HL-60 (cell line): ENCODE measurements at regions not wholly inside any gene's neighbourhood (a gene's known extent, or its start where the extent isn't known, plus 50 kb on each side); places are given as distances from the start of the nearest gene placed in this dataset.

ENCODE experiments used
- DNase-seq, 2 experiments: peaks; one replicate each; pipeline ENCODE4 v3.0.0-alpha.2; 2010 to 2020; ENCODE audit warnings: low read depth in 1 of 2, low spot score in 1 of 2
- H3K27ac ChIP-seq: fragments of 250-450 bp; sonication (Bioruptor Pico); replicated peaks from 2 replicates; pipeline ENCODE4 v1.5.1; 2020; ENCODE audit warnings: mild to moderate bottlenecking, moderate library complexity
- H3K27me3 ChIP-seq: fragments of 250-450 bp; sonication (Bioruptor Pico); 2 replicates; pipeline ENCODE4 v1.5.1; 2021; ENCODE audit warnings: mild to moderate bottlenecking, moderate library complexity; ENCODE audit not compliant: insufficient read depth, poor library complexity, severe bottlenecking
- H3K4me3 ChIP-seq: replicated peaks from 2 replicates; pipeline ENCODE4 v1.5.1; 2011; ENCODE audit warnings: mild to moderate bottlenecking, control low read depth, low read length; ENCODE audit not compliant: insufficient read depth
- GABPA ChIP-seq: IDR thresholded peaks from 2 replicates; pipeline ENCODE4 v1.6.1; 2012; ENCODE audit warnings: low read depth
- POLR2AphosphoS5 ChIP-seq: IDR thresholded peaks from 2 replicates; pipeline ENCODE4 v1.6.1; 2012; ENCODE audit warnings: low read depth
- SPI1 ChIP-seq: IDR thresholded peaks from 2 replicates; pipeline ENCODE4 v1.6.1; 2012; ENCODE audit warnings: low read depth, mild to moderate bottlenecking, borderline replicate concordance
- TF ChIP-seq, protein P1 (sequence below): IDR thresholded peaks from one replicate; pipeline ENCODE4 v1.5.1; 2011; ENCODE audit warnings: low read length, control low read depth, inconsistent platforms; ENCODE audit not compliant: insufficient read depth
- TF ChIP-seq, protein P2 (sequence below): IDR thresholded peaks from 2 replicates; pipeline ENCODE4 v1.6.1; 2012; ENCODE audit warnings: low read depth; ENCODE audit not compliant: insufficient replicate concordance

DNA sequence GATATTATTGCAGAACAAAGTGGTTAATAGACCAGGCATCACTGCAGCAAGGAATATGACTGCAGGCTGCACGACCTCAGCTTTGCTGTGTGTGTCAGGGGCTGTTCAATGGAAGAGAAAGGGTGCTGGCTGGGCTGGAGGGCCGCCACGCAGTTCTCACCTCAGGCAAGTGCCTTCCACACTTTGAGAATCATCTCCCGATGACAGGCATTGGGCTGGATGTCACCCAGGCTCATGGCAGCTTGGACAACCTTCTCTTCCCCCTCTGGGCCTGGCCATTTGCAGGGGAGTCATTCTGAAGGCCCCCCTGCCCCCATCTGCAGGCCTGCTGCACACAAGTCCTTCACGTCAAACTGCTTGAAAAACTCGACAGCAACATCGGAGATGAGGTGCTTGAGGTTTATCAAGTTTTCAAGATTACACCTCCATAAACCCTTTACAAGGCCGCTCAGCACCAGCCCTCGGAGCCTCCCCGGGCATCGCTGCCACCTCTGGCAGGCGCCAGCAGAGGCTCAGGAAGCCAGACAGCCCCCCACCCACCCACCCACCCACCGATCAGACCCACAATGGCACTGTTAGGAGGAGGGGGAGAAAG is 165.9 kb upstream of the GSC start:
- Histone ChIP-seq H3K27ac (no peak overlapping the region), H3K4me3 (no peak overlapping the region), H3K27me3 (peaks cover 5% of the 10 kb centered on the region)
- DNase-seq, result no peak
- TF ChIP-seq, protein P1, sequence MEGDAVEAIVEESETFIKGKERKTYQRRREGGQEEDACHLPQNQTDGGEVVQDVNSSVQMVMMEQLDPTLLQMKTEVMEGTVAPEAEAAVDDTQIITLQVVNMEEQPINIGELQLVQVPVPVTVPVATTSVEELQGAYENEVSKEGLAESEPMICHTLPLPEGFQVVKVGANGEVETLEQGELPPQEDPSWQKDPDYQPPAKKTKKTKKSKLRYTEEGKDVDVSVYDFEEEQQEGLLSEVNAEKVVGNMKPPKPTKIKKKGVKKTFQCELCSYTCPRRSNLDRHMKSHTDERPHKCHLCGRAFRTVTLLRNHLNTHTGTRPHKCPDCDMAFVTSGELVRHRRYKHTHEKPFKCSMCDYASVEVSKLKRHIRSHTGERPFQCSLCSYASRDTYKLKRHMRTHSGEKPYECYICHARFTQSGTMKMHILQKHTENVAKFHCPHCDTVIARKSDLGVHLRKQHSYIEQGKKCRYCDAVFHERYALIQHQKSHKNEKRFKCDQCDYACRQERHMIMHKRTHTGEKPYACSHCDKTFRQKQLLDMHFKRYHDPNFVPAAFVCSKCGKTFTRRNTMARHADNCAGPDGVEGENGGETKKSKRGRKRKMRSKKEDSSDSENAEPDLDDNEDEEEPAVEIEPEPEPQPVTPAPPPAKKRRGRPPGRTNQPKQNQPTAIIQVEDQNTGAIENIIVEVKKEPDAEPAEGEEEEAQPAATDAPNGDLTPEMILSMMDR, result no peak
- TF ChIP-seq, protein P2, sequence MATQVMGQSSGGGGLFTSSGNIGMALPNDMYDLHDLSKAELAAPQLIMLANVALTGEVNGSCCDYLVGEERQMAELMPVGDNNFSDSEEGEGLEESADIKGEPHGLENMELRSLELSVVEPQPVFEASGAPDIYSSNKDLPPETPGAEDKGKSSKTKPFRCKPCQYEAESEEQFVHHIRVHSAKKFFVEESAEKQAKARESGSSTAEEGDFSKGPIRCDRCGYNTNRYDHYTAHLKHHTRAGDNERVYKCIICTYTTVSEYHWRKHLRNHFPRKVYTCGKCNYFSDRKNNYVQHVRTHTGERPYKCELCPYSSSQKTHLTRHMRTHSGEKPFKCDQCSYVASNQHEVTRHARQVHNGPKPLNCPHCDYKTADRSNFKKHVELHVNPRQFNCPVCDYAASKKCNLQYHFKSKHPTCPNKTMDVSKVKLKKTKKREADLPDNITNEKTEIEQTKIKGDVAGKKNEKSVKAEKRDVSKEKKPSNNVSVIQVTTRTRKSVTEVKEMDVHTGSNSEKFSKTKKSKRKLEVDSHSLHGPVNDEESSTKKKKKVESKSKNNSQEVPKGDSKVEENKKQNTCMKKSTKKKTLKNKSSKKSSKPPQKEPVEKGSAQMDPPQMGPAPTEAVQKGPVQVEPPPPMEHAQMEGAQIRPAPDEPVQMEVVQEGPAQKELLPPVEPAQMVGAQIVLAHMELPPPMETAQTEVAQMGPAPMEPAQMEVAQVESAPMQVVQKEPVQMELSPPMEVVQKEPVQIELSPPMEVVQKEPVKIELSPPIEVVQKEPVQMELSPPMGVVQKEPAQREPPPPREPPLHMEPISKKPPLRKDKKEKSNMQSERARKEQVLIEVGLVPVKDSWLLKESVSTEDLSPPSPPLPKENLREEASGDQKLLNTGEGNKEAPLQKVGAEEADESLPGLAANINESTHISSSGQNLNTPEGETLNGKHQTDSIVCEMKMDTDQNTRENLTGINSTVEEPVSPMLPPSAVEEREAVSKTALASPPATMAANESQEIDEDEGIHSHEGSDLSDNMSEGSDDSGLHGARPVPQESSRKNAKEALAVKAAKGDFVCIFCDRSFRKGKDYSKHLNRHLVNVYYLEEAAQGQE, result no peak
- TF ChIP-seq POLR2AphosphoS5 (no peak), SPI1 (no peak), GABPA (no peak)

DNA sequence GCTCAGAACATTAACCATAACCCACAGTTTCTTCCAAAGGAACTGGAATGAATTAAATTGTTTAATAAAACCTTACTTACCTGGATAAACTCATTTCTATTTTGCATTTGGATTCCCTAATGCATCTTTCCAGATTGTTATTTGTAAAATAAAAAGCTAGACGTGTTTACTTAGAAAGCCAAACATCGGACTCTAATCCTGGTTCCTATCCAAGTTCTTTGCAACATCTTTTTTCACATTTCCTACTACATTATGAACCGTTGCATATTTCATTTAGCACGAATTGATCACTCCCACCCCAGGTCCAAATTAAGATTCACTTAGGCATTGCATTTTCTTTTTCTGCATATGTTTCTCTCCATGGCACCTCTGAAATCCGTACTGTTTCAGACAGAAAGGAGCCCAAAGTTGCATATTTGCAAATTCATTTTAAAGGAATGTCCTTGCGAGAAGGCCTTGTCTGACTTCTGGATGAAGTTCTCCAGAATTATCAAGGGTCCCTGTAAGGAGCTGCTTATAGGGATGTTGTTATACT is 164.4 kb upstream of the GSC start:
- Histone ChIP-seq H3K27ac (no peak overlapping the region), H3K27me3 (peaks cover 5% of the 10 kb centered on the region), H3K4me3 (no peak overlapping the region)
- no peak for DNase-seq
- TF ChIP-seq GABPA (no peak), SPI1 (no peak), POLR2AphosphoS5 (no peak)
- TF ChIP-seq, protein P2, result no peak
- TF ChIP-seq, protein P1, result no peak

DNA sequence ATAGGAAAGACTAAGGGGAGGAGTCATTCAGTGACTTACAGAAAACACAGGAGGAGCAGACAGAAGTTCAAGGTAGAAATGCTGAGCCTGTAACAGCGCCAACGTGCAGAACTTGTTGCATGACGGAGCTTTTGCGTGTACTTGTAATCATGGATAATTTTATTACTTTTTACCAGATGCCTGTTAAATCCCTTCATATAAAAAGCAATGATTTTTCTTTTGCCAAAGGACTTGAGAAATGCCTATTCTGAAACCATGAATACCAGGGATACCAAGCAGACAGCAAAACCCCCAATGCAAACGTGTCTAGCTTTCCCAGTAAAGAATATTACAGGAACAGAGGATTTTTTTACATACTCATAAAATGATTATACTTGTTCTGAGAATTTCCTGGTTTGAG is 163.6 kb upstream of the GSC start:
- no peak overlapping the region for H3K4me3 ChIP-seq
- TF ChIP-seq SPI1, result no peak
- no peak for TF ChIP-seq POLR2AphosphoS5
- TF ChIP-seq, protein P2, result no peak
- TF ChIP-seq, protein P1, result no peak
- TF ChIP-seq GABPA, result no peak
- no peak overlapping the region for H3K27ac ChIP-seq
- peaks cover 5% of the 10 kb centered on the region for H3K27me3 ChIP-seq
- DNase-seq, result no peak
